ENCODE measurements at regions not wholly inside any gene's neighbourhood (a gene's known extent, or its start where the extent isn't known, plus 50 kb on each side); places are given as distances from the start of the nearest gene placed in this dataset.

GRCh38 chr11:134659882-134660281 lies 247.8 kb upstream of the B3GAT1 start:
- FAIRE-seq (no peak), DNase-seq (ENCODE audit: extremely low read depth in 1 of 4, low spot score in 3 of 4) (no peak), ATAC-seq (no peak)
- TF ChIP-seq ZNF274 (IDR thresholded peaks at IDR 0.05; ENCODE audit: borderline replicate concordance, low read depth, low read length) (0 out of 2 replicates have a peak, but pooled peaks have one; percentile 35), SRSF9 (IDR thresholded peaks at IDR 0.05; ENCODE audit: borderline replicate concordance, low read depth, low read length) (no peak)
- Histone ChIP-seq H3K27ac (ENCODE audit: extremely low read depth, low read depth, low read length) (no peak overlapping the region), H3K4me2 (ENCODE audit: insufficient read depth, low read length) (no peak overlapping the region), H3K9ac (ENCODE audit: insufficient read depth in 1 of 2, low read depth in 2 of 2, low read length in 2 of 2) (no peak overlapping the region), H3K9me1 (ENCODE audit: control insufficient read depth, insufficient read depth, low read length) (no peaks in the 10 kb centered on the region), H3K9me3 (replicated peaks; ENCODE audit: control insufficient read depth, insufficient read depth, low read depth, low read length) (no peaks in the 10 kb centered on the region), H4K20me1 (replicated peaks; ENCODE audit: control insufficient read depth, insufficient read depth, low read length) (no peaks in the 10 kb centered on the region), H3K79me2 (ENCODE audit: control insufficient read depth, insufficient read depth, low read length) (no peaks in the 10 kb centered on the region), H3K4me1 (replicated peaks in 1 of 2; ENCODE audit: control insufficient read depth in 2 of 2, insufficient read depth in 2 of 2, low read length in 2 of 2) (peaks cover 0 to 4% of the 10 kb centered on the region in 2 experiments; a peak in 2 of 5 replicates), H2AFZ (ENCODE audit: low read depth, low read length) (no peak overlapping the region), H3K27me3 (ENCODE audit: control insufficient read depth in 2 of 2, insufficient read depth in 2 of 2, low read length in 2 of 2) (peaks cover 0 to 9% of the 10 kb centered on the region in 2 experiments; a peak in 2 of 5 replicates), H3K4me3 (no peak overlapping the region), H3K36me3 (ENCODE audit: control insufficient read depth, insufficient read depth, low read length) (no peaks in the 10 kb centered on the region)
- in situ Hi-C loops (cut with MboI): no loop called here
- CTCF ChIA-PET (ENCODE audit: low intra/inter-chr PET ratio): no interaction called here
- POLR2A ChIA-PET: interaction anchor here (0.6 kb wide), 1 partner anchor 14 kb away, joined by 4 read pairs; no protein-coding TSS in a partner anchor
- no TSS peak for BruUV-seq (replicated peaks)
- intact Hi-C loops (cut with micrococcal nuclease): no loop called here
- WGBS (ENCODE audit: insufficient coverage, low coverage, missing lambda C conversion rate): 5% methylated on average over 8 of the region's 8 CpGs

- Histone ChIP-seq H3K4me1 (replicated peaks in 1 of 2; ENCODE audit: control insufficient read depth in 2 of 2, insufficient read depth in 2 of 2, low read length in 2 of 2) (peaks cover 0 to 4% of the 10 kb centered on the region in 2 experiments; a peak in 2 of 5 replicates), H3K4me2 (ENCODE audit: insufficient read depth, low read length) (no peak overlapping the region), H3K27me3 (ENCODE audit: control insufficient read depth in 2 of 2, insufficient read depth in 2 of 2, low read length in 2 of 2) (peaks cover 0 to 16% of the 10 kb centered on the region in 2 experiments; a peak in 2 of 5 replicates), H3K79me2 (ENCODE audit: control insufficient read depth, insufficient read depth, low read length) (no peaks in the 10 kb centered on the region), H4K20me1 (replicated peaks; ENCODE audit: control insufficient read depth, insufficient read depth, low read length) (no peaks in the 10 kb centered on the region), H3K36me3 (ENCODE audit: control insufficient read depth, insufficient read depth, low read length) (no peaks in the 10 kb centered on the region), H3K9me1 (ENCODE audit: control insufficient read depth, insufficient read depth, low read length) (no peaks in the 10 kb centered on the region), H2AFZ (ENCODE audit: low read depth, low read length) (no peak overlapping the region), H3K4me3 (no peak overlapping the region), H3K27ac (ENCODE audit: extremely low read depth, low read depth, low read length) (no peak overlapping the region), H3K9ac (ENCODE audit: insufficient read depth in 1 of 2, low read depth in 2 of 2, low read length in 2 of 2) (no peak overlapping the region), H3K9me3 (replicated peaks; ENCODE audit: control insufficient read depth, insufficient read depth, low read depth, low read length) (no peaks in the 10 kb centered on the region)
- in situ Hi-C loops (cut with MboI) (no loop called here), intact Hi-C loops (cut with micrococcal nuclease) (no loop called here)
- ChIA-PET POLR2A (interaction anchor here (0.6 kb wide), 2 partner anchors 8 to 315 kb away, joined by 3 to 4 read pairs; no protein-coding TSS in a partner anchor), CTCF (ENCODE audit: low intra/inter-chr PET ratio) (no interaction called here)
- FAIRE-seq (no peak), ATAC-seq (no peak), DNase-seq (ENCODE audit: extremely low read depth in 1 of 4, low spot score in 3 of 4) (no peak)
- WGBS (ENCODE audit: insufficient coverage, low coverage, missing lambda C conversion rate): 0% methylated on average over 4 of the region's 4 CpGs
- no TSS peak for BruUV-seq (replicated peaks)
- no peak for TF ChIP-seq ZNF274 (IDR thresholded peaks at IDR 0.05; ENCODE audit: borderline replicate concordance, low read depth, low read length)
- TF ChIP-seq ELF4 (CRISPR knock-in tag; IDR thresholded peaks at IDR 0.05): no peak
- TF ChIP-seq IFI16 (CRISPR knock-in tag; IDR thresholded peaks at IDR 0.05): no peak
- TF ChIP-seq ZNF507 (tag; conservative IDR thresholded peaks at IDR 0.05): no peak
- no peak for TF ChIP-seq ZBED1 (IDR thresholded peaks at IDR 0.05)
- TF ChIP-seq ZNF77 (CRISPR knock-in tag; IDR thresholded peaks at IDR 0.05): no peak
- no peak for TF ChIP-seq PRPF4 (IDR thresholded peaks at IDR 0.05; ENCODE audit: insufficient read depth, low read depth, low read length, poor library complexity, severe bottlenecking)
- TF ChIP-seq SRSF3 (IDR thresholded peaks at IDR 0.05; ENCODE audit: insufficient read depth, low read length): no peak
- TF ChIP-seq POLR2G (IDR thresholded peaks at IDR 0.05; ENCODE audit: low read depth, low read length): no peak
- TF ChIP-seq EGR1 (conservative IDR thresholded peaks at IDR 0.05): no peak
- TF ChIP-seq PRMT5 (CRISPR knock-in tag; IDR thresholded peaks at IDR 0.05): no peak
- TF ChIP-seq THRB (CRISPR knock-in tag; conservative IDR thresholded peaks at IDR 0.05): no peak
- TF ChIP-seq FOXJ2 (tag; IDR thresholded peaks at IDR 0.05): no peak
- TF ChIP-seq MEF2D (tag; conservative IDR thresholded peaks at IDR 0.05; ENCODE audit: low read depth): no peak
Measured at GRCh38 chr11:134658481-134659225, 246.6 kb upstream of the B3GAT1 start.
